ENCODE measurements at regions not wholly inside any gene's neighbourhood (a gene's known extent, or its start where the extent isn't known, plus 50 kb on each side); places are given as distances from the start of the nearest gene placed in this dataset.

DNA sequence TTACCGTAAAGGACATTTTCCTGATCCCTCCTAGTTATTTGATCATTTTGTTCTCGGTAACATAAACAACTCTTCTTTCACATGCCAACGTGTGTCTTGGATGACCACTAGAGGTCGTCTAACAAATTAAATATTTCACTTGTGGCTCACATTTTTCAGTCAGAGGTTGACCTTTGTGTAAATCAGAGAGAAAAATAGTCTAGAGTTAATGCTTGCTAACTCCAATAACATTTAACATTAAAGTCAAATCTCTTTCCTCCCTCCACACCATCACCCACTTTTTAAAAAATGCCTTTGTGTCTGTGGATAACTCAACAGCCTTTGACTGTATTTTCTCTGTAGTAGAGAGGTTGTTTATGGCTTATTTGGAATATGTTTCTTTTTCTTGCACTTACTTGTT, 220.5 kb upstream of the B3GALT2 start:
- Histone ChIP-seq H3K4me3 (no peak overlapping the region), H3K27ac (peak overlapping the region in 1 of 2 donors; percentile 23), H3K4me1 (peaks cover 0 to 13% of the 10 kb centered on the region in 2 donors), H3K27me3 (no peaks in the 10 kb centered on the region), H3K36me3 (no peaks in the 10 kb centered on the region), H3K9me3 (no peaks in the 10 kb centered on the region)
- peak; percentile 73 for ATAC-seq
- peak in 1 of 4 donors; percentile 45 for DNase-seq
- intact Hi-C loops (cut with DNase I) = no loop called here
- TF ChIP-seq, protein P1, sequence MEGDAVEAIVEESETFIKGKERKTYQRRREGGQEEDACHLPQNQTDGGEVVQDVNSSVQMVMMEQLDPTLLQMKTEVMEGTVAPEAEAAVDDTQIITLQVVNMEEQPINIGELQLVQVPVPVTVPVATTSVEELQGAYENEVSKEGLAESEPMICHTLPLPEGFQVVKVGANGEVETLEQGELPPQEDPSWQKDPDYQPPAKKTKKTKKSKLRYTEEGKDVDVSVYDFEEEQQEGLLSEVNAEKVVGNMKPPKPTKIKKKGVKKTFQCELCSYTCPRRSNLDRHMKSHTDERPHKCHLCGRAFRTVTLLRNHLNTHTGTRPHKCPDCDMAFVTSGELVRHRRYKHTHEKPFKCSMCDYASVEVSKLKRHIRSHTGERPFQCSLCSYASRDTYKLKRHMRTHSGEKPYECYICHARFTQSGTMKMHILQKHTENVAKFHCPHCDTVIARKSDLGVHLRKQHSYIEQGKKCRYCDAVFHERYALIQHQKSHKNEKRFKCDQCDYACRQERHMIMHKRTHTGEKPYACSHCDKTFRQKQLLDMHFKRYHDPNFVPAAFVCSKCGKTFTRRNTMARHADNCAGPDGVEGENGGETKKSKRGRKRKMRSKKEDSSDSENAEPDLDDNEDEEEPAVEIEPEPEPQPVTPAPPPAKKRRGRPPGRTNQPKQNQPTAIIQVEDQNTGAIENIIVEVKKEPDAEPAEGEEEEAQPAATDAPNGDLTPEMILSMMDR (IDR thresholded peaks at IDR 0.05) = peak; percentile 56 to 65

DNA sequence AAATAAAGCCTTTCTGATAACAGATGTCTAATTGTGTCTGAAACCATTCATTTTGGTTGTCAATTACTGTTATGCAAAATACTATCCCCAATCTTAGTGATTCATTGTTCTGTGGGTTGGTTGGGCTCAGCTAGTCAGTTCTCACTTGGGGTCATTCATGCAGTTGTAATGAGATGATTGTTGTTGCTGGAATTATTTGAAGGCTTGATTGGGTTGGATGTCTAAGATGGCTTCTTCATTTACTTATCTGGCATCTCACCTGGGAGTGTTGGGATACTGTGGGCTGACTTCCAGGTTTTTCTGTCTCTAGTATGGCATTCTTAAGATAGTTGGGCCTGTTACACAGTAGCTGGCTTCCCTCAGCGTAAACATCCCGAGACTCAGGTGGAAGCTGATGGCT, 217.8 kb upstream of the B3GALT2 start:
- TF ChIP-seq, protein P1 (IDR thresholded peaks at IDR 0.05) = no peak
- Histone ChIP-seq H3K36me3 (no peaks in the 10 kb centered on the region), H3K9me3 (no peaks in the 10 kb centered on the region), H3K27ac (no peak overlapping the region), H3K4me1 (peaks cover 0 to 9% of the 10 kb centered on the region in 2 donors), H3K27me3 (no peaks in the 10 kb centered on the region), H3K4me3 (no peak overlapping the region)
- ATAC-seq (no peak), DNase-seq (no peak)
- intact Hi-C loops (cut with DNase I) = no loop called here

DNA sequence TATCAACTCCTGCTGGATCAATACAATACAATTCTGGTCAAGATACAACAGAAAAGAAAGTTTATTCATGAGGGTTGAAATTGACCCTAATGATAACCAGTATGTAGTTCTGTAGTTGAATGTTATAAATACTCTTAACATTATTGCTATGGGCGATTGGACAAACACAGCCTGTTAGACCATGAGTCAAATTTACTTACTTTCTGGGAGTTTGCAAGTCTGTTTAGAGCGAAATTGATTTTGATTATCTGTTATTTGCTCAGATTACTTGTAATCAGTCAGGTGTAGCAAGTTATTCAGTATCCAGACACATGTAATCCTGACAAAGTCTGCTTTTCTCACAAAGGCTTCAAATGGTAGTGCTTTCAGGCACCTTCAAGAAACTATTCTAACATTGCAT, 216.6 kb upstream of the B3GALT2 start:
- no peak for ATAC-seq

DNA sequence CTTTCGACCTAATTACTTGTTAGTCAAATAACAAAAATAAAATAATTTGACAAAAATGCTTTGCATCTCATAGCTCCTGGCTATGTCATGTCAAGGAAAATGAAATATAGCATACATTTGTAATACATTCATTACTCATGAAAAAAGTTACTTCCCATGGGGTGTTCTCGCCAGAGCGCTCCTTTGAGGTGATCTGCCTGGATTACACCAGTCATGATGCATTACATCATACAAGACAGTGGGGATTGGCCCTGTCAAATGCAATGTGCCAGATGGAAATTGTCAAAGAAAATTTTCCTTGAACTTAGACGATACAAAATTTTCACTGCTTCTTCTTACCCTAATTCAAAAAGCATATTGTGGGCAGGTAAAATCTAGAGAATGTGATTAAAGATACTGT, 215.6 kb upstream of the B3GALT2 start:
- Histone ChIP-seq H3K27me3 (no peaks in the 10 kb centered on the region), H3K4me1 (peaks cover 0 to 2% of the 10 kb centered on the region in 2 donors), H3K4me3 (no peak overlapping the region), H3K36me3 (no peaks in the 10 kb centered on the region), H3K27ac (no peak overlapping the region), H3K9me3 (no peaks in the 10 kb centered on the region)
- DNase-seq = no peak
- no peak for ATAC-seq
- TF ChIP-seq, protein P1 (IDR thresholded peaks at IDR 0.05) = no peak
- intact Hi-C loops (cut with DNase I) = no loop called here

More for the DNA sequence above, 216.6 kb upstream of the B3GALT2 start:
- Histone ChIP-seq H3K9me3 (no peaks in the 10 kb centered on the region), H3K4me1 (peaks cover 0 to 7% of the 10 kb centered on the region in 2 donors), H3K36me3 (no peaks in the 10 kb centered on the region), H3K27ac (no peak overlapping the region), H3K27me3 (no peaks in the 10 kb centered on the region), H3K4me3 (no peak overlapping the region)
- intact Hi-C loops (cut with DNase I) = no loop called here
- DNase-seq = no peak
- TF ChIP-seq, protein P1 (IDR thresholded peaks at IDR 0.05) = no peak

DNA sequence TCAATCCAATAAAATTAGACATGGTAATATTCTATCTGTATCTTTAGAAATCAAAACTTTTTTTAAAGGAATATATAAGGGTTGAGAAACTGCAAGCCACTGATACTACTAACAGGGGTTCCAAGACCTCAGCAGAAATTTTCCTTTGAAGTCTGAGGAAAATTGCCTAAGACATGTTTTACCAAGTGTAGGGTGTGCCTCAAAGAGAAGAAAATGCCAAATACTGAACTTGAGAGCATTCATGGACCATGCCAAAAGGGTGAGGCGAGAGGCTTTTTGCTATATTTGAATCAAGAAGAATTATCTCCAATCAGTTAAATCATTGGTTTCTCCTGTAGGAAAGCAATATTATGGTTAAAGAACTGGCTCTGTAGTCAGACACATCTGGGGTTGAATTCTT, 207.9 kb upstream of the B3GALT2 start:
- ATAC-seq = no peak
- H3K9me3 ChIP-seq = no peaks in the 10 kb centered on the region
- H3K27ac ChIP-seq = no peak overlapping the region
- no peaks in the 10 kb centered on the region for H3K27me3 ChIP-seq
- no peaks in the 10 kb centered on the region for H3K36me3 ChIP-seq
- intact Hi-C loops (cut with DNase I) = no loop called here
- no peaks in the 10 kb centered on the region for H3K4me1 ChIP-seq
- H3K4me3 ChIP-seq = no peak overlapping the region
- TF ChIP-seq, protein P1 (IDR thresholded peaks at IDR 0.05) = no peak
- DNase-seq = no peak

Measured in left lung (tissue), 4 donors.